Testis (tissue), 2 donors: ENCODE measurements at regions not wholly inside any gene's neighbourhood (a gene's known extent, or its start where the extent isn't known, plus 50 kb on each side); places are given as distances from the start of the nearest gene placed in this dataset.

ENCODE experiments used
- DNase-seq: peaks from one replicate; pipeline ENCODE4 v3.0.0-alpha.2; 2019
- H3K27ac ChIP-seq, 2 donors: fragments of 200-600 bp; sonication (generic); one replicate each; pipeline ENCODE4 v1.5.1; 2019
- H3K27me3 ChIP-seq: fragments of 200-600 bp; sonication (generic); one replicate; pipeline ENCODE4 v1.5.1; 2019
- H3K36me3 ChIP-seq: fragments of 200-600 bp; sonication (generic); one replicate; pipeline ENCODE4 v1.5.1; 2017; ENCODE audit warnings: low read depth; ENCODE audit errors: missing control alignments
- H3K4me1 ChIP-seq: fragments of 200-600 bp; sonication (generic); one replicate; pipeline ENCODE4 v1.5.1; 2019
- H3K4me3 ChIP-seq, 2 donors: fragments of 200-600 bp; sonication (generic); one replicate each; pipeline ENCODE4 v1.5.1; 2017 to 2019
- H3K9me3 ChIP-seq: fragments of 200-600 bp; sonication (generic); one replicate; pipeline ENCODE4 v1.5.1; 2017
- CTCF ChIP-seq, 3 experiments: fragments of 450-650 bp in 2 of 3; fragments of 200-600 bp in 1 of 3; sonication (generic) in 1 of 3; IDR thresholded peaks; one replicate each; pipeline ENCODE4 v1.5.1; 2016 to 2019; ENCODE audit warnings: antibody characterized with exemption in 3 of 3, mild to moderate bottlenecking in 2 of 3, moderate library complexity in 1 of 3
- POLR2A ChIP-seq: fragments of 450-650 bp; IDR thresholded peaks from one replicate; pipeline ENCODE4 v1.6.1; 2017; ENCODE audit warnings: antibody characterized with exemption, mild to moderate bottlenecking, moderate library complexity
- WGBS, 2 donors: methylation state at CpG; one replicate each; pipeline ENCODE4 v1.1.5; 2018; 5-methylcytosine and 5-hydroxymethylcytosine counted together
- intact Hi-C: fragments of 100-400 bp; cut with DNase I; formaldehyde crosslinking; loops from one replicate; pipeline ENCODE4 v1.15.1; 2023; ENCODE audit warnings: low total_unique reads

GRCh38 chr4:103484521-103484920, 235.3 kb downstream of the TACR3 start:
- H3K4me3 ChIP-seq, result no peak overlapping the region
- DNase-seq, result no peak
- H3K9me3 ChIP-seq, result no peaks in the 10 kb centered on the region
- TF ChIP-seq POLR2A (no peak), CTCF (IDR thresholded peaks at IDR 0.05) (no peak)
- no peak overlapping the region for H3K27ac ChIP-seq
- no peaks in the 10 kb centered on the region for H3K27me3 ChIP-seq
- 79 to 80% methylated on average over 3 of the region's 3 CpGs for WGBS, 2 donors
- intact Hi-C loops, result no loop called here
- H3K36me3 ChIP-seq, result no peaks in the 10 kb centered on the region
- no peaks in the 10 kb centered on the region for H3K4me1 ChIP-seq

- 71 to 89% methylated on average over 2 of the region's 2 CpGs for WGBS, 2 donors
- no peaks in the 10 kb centered on the region for H3K4me1 ChIP-seq
- TF ChIP-seq CTCF (IDR thresholded peaks at IDR 0.05) (no peak), POLR2A (no peak)
- H3K27me3 ChIP-seq, result no peaks in the 10 kb centered on the region
- DNase-seq, result no peak
- no peak overlapping the region for H3K4me3 ChIP-seq
- no peaks in the 10 kb centered on the region for H3K36me3 ChIP-seq
- intact Hi-C loops, result no loop called here
- H3K27ac ChIP-seq, result no peak overlapping the region
- no peaks in the 10 kb centered on the region for H3K9me3 ChIP-seq
These were observed 236.9 kb downstream of the TACR3 start for GRCh38 chr4:103482893-103483292.

- Histone ChIP-seq H3K9me3 (no peaks in the 10 kb centered on the region), H3K4me3 (no peak overlapping the region), H3K27ac (no peak overlapping the region), H3K36me3 (no peaks in the 10 kb centered on the region), H3K27me3 (no peaks in the 10 kb centered on the region), H3K4me1 (no peaks in the 10 kb centered on the region)
- no peak for DNase-seq
- intact Hi-C loops, result no loop called here
- TF ChIP-seq CTCF (IDR thresholded peaks at IDR 0.05) (no peak), POLR2A (no peak)
- WGBS, 2 donors, result 54 to 55% methylated on average over 3 of the region's 3 CpGs
These were observed 237.3 kb downstream of the TACR3 start for GRCh38 chr4:103482471-103482870.

- H3K36me3 ChIP-seq, result no peaks in the 10 kb centered on the region
- H3K9me3 ChIP-seq, result no peaks in the 10 kb centered on the region
- WGBS, 2 donors, result 34 to 59% methylated on average over 1 of the region's 1 CpG
- no peak overlapping the region for H3K4me3 ChIP-seq
- no peak for DNase-seq
- H3K27ac ChIP-seq, result no peak overlapping the region
- no peak for TF ChIP-seq POLR2A
- no peaks in the 10 kb centered on the region for H3K4me1 ChIP-seq
- H3K27me3 ChIP-seq, result no peaks in the 10 kb centered on the region
- intact Hi-C loops, result no loop called here
These were observed 241.1 kb downstream of the TACR3 start for GRCh38 chr4:103478734-103479133.

GRCh38 chr4:103478210-103478609, 241.6 kb downstream of the TACR3 start:
- no peak for TF ChIP-seq POLR2A
- TF ChIP-seq CTCF (IDR thresholded peaks at IDR 0.05), result no peak

More at GRCh38 chr4:103478210-103478609, 241.6 kb downstream of the TACR3 start:
- no peak overlapping the region for H3K27ac ChIP-seq
- H3K4me1 ChIP-seq, result no peaks in the 10 kb centered on the region
- DNase-seq, result no peak
- H3K36me3 ChIP-seq, result no peaks in the 10 kb centered on the region
- intact Hi-C loops, result no loop called here
- H3K9me3 ChIP-seq, result no peaks in the 10 kb centered on the region
- WGBS, 2 donors, result 39 to 42% methylated on average over 1 of the region's 1 CpG
- H3K4me3 ChIP-seq, result no peak overlapping the region
- no peaks in the 10 kb centered on the region for H3K27me3 ChIP-seq
